Neural progenitor cell (in vitro differentiated cells): ENCODE measurements at regions not wholly inside any gene's neighbourhood (a gene's known extent, or its start where the extent isn't known, plus 50 kb on each side); places are given as distances from the start of the nearest gene placed in this dataset.

ENCODE experiments used
- DNase-seq: peaks from one replicate; pipeline ENCODE4 v3.0.0-alpha.2; 2016; ENCODE audit warnings: low spot score
- H2AFZ ChIP-seq: fragments of 200-600 bp; sonication (generic); replicated peaks from 2 replicates; pipeline ENCODE4 v1.6.1; 2016; ENCODE audit warnings: antibody characterized with exemption
- H3F3A ChIP-seq: fragments of 200-600 bp; sonication (generic); 2 replicates; pipeline ENCODE4 v1.6.1; 2016; ENCODE audit warnings: antibody characterized with exemption, low read depth
- H3K27ac ChIP-seq: fragments of 200-600 bp; sonication (generic); 2 replicates; pipeline ENCODE4 v1.5.1; 2016; ENCODE audit warnings: mild to moderate bottlenecking
- H3K27me3 ChIP-seq: fragments of 200-600 bp; sonication (generic); 2 replicates; pipeline ENCODE4 v1.6.1; 2016; ENCODE audit warnings: mild to moderate bottlenecking, moderate library complexity
- H3K36me3 ChIP-seq: fragments of 200-600 bp; sonication (generic); 2 replicates; pipeline ENCODE4 v1.5.1; 2016
- H3K4me1 ChIP-seq: fragments of 200-600 bp; sonication (generic); 2 replicates; pipeline ENCODE4 v1.6.1; 2016; ENCODE audit warnings: mixed run types
- H3K4me2 ChIP-seq: fragments of 200-600 bp; sonication (generic); 2 replicates; pipeline ENCODE4 v1.6.1; 2016
- H3K4me3 ChIP-seq: fragments of 200-600 bp; sonication (generic); 2 replicates; pipeline ENCODE4 v1.5.1; 2016
- H3K79me2 ChIP-seq: fragments of 200-600 bp; sonication (generic); 2 replicates; pipeline ENCODE4 v1.6.1; 2016; ENCODE audit warnings: low read depth
- H3K9ac ChIP-seq: fragments of 200-600 bp; sonication (generic); 2 replicates; pipeline ENCODE4 v1.6.1; 2016
- H3K9me3 ChIP-seq: fragments of 200-600 bp; sonication (generic); 2 replicates; pipeline ENCODE4 v1.5.1; 2016; ENCODE audit warnings: low read depth
- H4K20me1 ChIP-seq: fragments of 200-600 bp; sonication (generic); 2 replicates; pipeline ENCODE4 v1.6.1; 2016; ENCODE audit warnings: low read depth
- H3K27ac Mint-ChIP-seq: 3 replicates; pipeline ENCODE4 v1.8.0; 2021; ENCODE audit warnings: mixed read lengths
- H3K27me3 Mint-ChIP-seq: 2 replicates; pipeline ENCODE4 v1.8.0; 2022; ENCODE audit warnings: low read depth, mild to moderate bottlenecking, inconsistent platforms, moderate library complexity, mixed read lengths; ENCODE audit not compliant: insufficient read depth
- H3K36me3 Mint-ChIP-seq: 3 replicates; pipeline ENCODE4 v1.8.0; 2021; ENCODE audit warnings: mixed read lengths
- H3K4me1 Mint-ChIP-seq: 3 replicates; pipeline ENCODE4 v1.8.0; 2021; ENCODE audit warnings: mixed read lengths
- H3K4me3 Mint-ChIP-seq: 3 replicates; pipeline ENCODE4 v1.8.0; 2021; ENCODE audit warnings: mild to moderate bottlenecking, moderate library complexity, mixed read lengths
- H3K9me3 Mint-ChIP-seq: 3 replicates; pipeline ENCODE4 v1.8.0; 2020; ENCODE audit warnings: mixed read lengths
- CTCF ChIP-seq: fragments of 200-600 bp; sonication (generic); IDR thresholded peaks from 2 replicates; pipeline ENCODE4 v1.5.1; 2017; ENCODE audit warnings: antibody characterized with exemption, mild to moderate bottlenecking
- EZH2 ChIP-seq: fragments of 200-600 bp; sonication (generic); IDR thresholded peaks from 2 replicates; pipeline ENCODE4 v1.6.1; 2017; ENCODE audit warnings: antibody characterized with exemption, mild to moderate bottlenecking, moderate library complexity
- EZH2phosphoT487 ChIP-seq: fragments of 200-600 bp; sonication (generic); IDR thresholded peaks from 2 replicates; pipeline ENCODE4 v1.6.1; 2017; ENCODE audit warnings: antibody characterized with exemption

GRCh38 chr22:27474112-27474571 lies 327.4 kb downstream of the MN1 start:
- Histone ChIP-seq H3K36me3 (no peaks in the 10 kb centered on the region), H3K4me1 (peaks cover 26% of the 10 kb centered on the region), H3K4me3 (no peak overlapping the region), H3F3A (peaks cover 5% of the 10 kb centered on the region), H3K9me3 (no peaks in the 10 kb centered on the region), H3K27me3 (no peaks in the 10 kb centered on the region), H3K27ac (no peak overlapping the region), H3K79me2 (no peaks in the 10 kb centered on the region), H2AFZ (no peak overlapping the region), H4K20me1 (no peaks in the 10 kb centered on the region), H3K4me2 (no peak overlapping the region), H3K9ac (no peak overlapping the region)
- H3K27ac Mint-ChIP-seq: peak overlapping the region; percentile 50
- TF ChIP-seq EZH2: no peak
- no peak for TF ChIP-seq EZH2phosphoT487
- TF ChIP-seq CTCF: no peak
- H3K36me3 Mint-ChIP-seq: no peaks in the 10 kb centered on the region
- H3K9me3 Mint-ChIP-seq: peaks cover 3% of the 10 kb centered on the region
- no peak for DNase-seq
- H3K4me3 Mint-ChIP-seq: no peak overlapping the region
- H3K4me1 Mint-ChIP-seq: peaks cover 41% of the 10 kb centered on the region
- peaks cover 8% of the 10 kb centered on the region for H3K27me3 Mint-ChIP-seq

GRCh38 chr22:27474711-27475547 lies 326.6 kb downstream of the MN1 start:
- no peak overlapping the region for H2AFZ ChIP-seq
- peak overlapping the region; percentile 64 for H3K27ac Mint-ChIP-seq

GRCh38 chr22:27475548-27475897 lies 326.0 kb downstream of the MN1 start:
- Histone ChIP-seq H3F3A (peaks cover 10% of the 10 kb centered on the region), H3K36me3 (no peaks in the 10 kb centered on the region), H3K27me3 (no peaks in the 10 kb centered on the region), H4K20me1 (no peaks in the 10 kb centered on the region), H2AFZ (no peak overlapping the region), H3K9ac (no peak overlapping the region), H3K4me3 (no peak overlapping the region), H3K79me2 (no peaks in the 10 kb centered on the region), H3K27ac (no peak overlapping the region), H3K4me1 (peaks cover 39% of the 10 kb centered on the region), H3K4me2 (no peak overlapping the region), H3K9me3 (no peaks in the 10 kb centered on the region)
- DNase-seq: no peak
- H3K9me3 Mint-ChIP-seq: peaks cover 3% of the 10 kb centered on the region
- no peak overlapping the region for H3K4me3 Mint-ChIP-seq
- H3K27me3 Mint-ChIP-seq: peaks cover 16% of the 10 kb centered on the region
- H3K4me1 Mint-ChIP-seq: peaks cover 54% of the 10 kb centered on the region
- H3K36me3 Mint-ChIP-seq: no peaks in the 10 kb centered on the region
- H3K27ac Mint-ChIP-seq: peak overlapping the region; percentile 64
- no peak for TF ChIP-seq EZH2phosphoT487
- TF ChIP-seq EZH2: no peak
- TF ChIP-seq CTCF: no peak

More at GRCh38 chr22:27474711-27475547, 326.6 kb downstream of the MN1 start:
- TF ChIP-seq CTCF: no peak
- no peak for TF ChIP-seq EZH2phosphoT487
- TF ChIP-seq EZH2: no peak
- peaks cover 16% of the 10 kb centered on the region for H3K27me3 Mint-ChIP-seq
- Histone ChIP-seq H3K9me3 (no peaks in the 10 kb centered on the region), H3K9ac (no peak overlapping the region), H4K20me1 (no peaks in the 10 kb centered on the region), H3K27ac (no peak overlapping the region), H3K4me1 (peaks cover 34% of the 10 kb centered on the region), H3K36me3 (no peaks in the 10 kb centered on the region), H3K4me2 (no peak overlapping the region), H3F3A (peaks cover 5% of the 10 kb centered on the region), H3K27me3 (no peaks in the 10 kb centered on the region), H3K79me2 (no peaks in the 10 kb centered on the region), H3K4me3 (no peak overlapping the region)
- H3K36me3 Mint-ChIP-seq: no peaks in the 10 kb centered on the region
- peaks cover 3% of the 10 kb centered on the region for H3K9me3 Mint-ChIP-seq
- H3K4me1 Mint-ChIP-seq: peaks cover 49% of the 10 kb centered on the region
- H3K4me3 Mint-ChIP-seq: no peak overlapping the region
- DNase-seq: no peak
